Nephron progenitor cell (in vitro differentiated cells): ENCODE measurements at regions not wholly inside any gene's neighbourhood (a gene's known extent, or its start where the extent isn't known, plus 50 kb on each side); places are given as distances from the start of the nearest gene placed in this dataset.

Experiments used
- DNase-seq: peaks from one replicate; pipeline ENCODE4 v3.0.0; 2021
- H3K27ac Mint-ChIP-seq: 2 replicates; pipeline ENCODE4 v1.8.0; 2021; ENCODE audit warnings: mild to moderate bottlenecking, moderate library complexity, mixed read lengths
- H3K27me3 Mint-ChIP-seq: 2 replicates; pipeline ENCODE4 v1.8.0; 2021; ENCODE audit warnings: mild to moderate bottlenecking, low read depth, mixed read lengths; ENCODE audit not compliant: poor library complexity
- H3K36me3 Mint-ChIP-seq: 2 replicates; pipeline ENCODE4 v1.8.0; 2021; ENCODE audit warnings: low read depth, mixed read lengths
- H3K4me1 Mint-ChIP-seq: 2 replicates; pipeline ENCODE4 v1.8.0; 2021; ENCODE audit warnings: mixed read lengths
- H3K4me3 Mint-ChIP-seq: 2 replicates; pipeline ENCODE4 v1.8.0; 2021; ENCODE audit warnings: mild to moderate bottlenecking, moderate library complexity, mixed read lengths
- H3K9me3 Mint-ChIP-seq: 2 replicates; pipeline ENCODE4 v1.8.0; 2021; ENCODE audit warnings: mild to moderate bottlenecking, moderate library complexity, mixed read lengths
- TF ChIP-seq, protein P1 (sequence below): fragments of 200-600 bp; sonication (generic); IDR thresholded peaks from 2 replicates; pipeline ENCODE4 v1.5.0; 2021; ENCODE audit warnings: antibody characterized with exemption

DNA sequence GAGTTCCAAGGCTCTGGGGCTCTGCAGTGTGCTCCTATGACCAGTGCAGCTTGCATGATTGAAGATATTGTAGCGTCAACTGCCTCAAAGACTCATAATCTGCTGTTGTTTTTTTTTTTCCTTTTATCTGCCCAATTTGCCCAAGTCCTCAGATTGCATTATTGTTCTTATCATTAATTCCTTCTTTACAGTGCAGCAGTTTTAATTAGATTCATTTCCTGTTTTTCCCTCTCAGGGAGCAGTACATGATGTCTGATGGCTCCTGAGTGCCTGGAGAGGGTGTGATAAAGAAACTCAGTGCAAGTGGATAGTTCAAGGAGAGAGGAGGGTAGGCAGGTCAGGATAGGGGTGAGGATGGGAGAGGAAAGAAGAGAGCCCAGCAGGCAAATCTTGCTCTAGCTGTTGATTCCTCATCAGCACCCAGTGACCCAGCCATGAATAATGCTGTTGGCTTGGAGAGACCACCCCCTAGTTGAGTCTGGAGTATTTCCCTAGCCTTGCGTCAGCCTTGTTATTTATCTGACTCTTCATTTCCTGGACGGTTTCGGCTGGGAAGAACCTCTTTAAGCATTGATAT lies 219.6 kb upstream of the SESN3 start:
- H3K27ac Mint-ChIP-seq = no peak overlapping the region
- TF ChIP-seq, protein P1, sequence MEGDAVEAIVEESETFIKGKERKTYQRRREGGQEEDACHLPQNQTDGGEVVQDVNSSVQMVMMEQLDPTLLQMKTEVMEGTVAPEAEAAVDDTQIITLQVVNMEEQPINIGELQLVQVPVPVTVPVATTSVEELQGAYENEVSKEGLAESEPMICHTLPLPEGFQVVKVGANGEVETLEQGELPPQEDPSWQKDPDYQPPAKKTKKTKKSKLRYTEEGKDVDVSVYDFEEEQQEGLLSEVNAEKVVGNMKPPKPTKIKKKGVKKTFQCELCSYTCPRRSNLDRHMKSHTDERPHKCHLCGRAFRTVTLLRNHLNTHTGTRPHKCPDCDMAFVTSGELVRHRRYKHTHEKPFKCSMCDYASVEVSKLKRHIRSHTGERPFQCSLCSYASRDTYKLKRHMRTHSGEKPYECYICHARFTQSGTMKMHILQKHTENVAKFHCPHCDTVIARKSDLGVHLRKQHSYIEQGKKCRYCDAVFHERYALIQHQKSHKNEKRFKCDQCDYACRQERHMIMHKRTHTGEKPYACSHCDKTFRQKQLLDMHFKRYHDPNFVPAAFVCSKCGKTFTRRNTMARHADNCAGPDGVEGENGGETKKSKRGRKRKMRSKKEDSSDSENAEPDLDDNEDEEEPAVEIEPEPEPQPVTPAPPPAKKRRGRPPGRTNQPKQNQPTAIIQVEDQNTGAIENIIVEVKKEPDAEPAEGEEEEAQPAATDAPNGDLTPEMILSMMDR = no peak
- no peak overlapping the region for H3K4me3 Mint-ChIP-seq
- H3K9me3 Mint-ChIP-seq = no peaks in the 10 kb centered on the region
- no peaks in the 10 kb centered on the region for H3K27me3 Mint-ChIP-seq
- H3K36me3 Mint-ChIP-seq = no peaks in the 10 kb centered on the region
- no peak for DNase-seq
- H3K4me1 Mint-ChIP-seq = peaks cover 24% of the 10 kb centered on the region

DNA sequence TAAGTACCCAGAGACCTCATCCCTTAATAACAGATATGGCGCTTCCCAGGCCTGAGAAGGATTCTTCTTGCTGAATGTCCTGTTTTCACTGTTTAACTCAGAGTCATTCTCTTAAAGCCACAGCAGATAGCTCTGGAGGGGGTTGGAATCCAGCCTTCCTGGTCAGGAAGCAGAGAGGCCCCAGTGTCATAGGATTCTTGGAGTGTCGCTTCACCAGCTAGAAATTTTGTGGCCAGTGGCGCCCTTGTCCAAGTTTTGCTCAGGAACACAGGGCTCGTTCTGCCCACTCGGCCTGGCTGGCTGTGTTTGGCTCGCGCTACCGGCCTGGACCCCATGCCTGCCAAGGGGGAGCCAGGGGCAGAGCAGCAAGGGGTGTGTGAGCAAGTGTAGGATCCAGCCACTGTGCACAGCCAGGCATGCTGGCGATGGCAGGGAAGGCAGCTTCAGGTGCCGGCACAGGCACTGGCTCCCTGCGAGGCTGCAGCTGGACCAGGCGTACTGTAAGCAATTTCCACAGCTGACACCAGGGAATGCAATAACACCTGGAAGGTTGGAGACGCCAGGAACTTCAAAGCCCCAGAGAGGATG lies 214.8 kb upstream of the SESN3 start:
- no peaks in the 10 kb centered on the region for H3K27me3 Mint-ChIP-seq
- H3K27ac Mint-ChIP-seq = no peak overlapping the region
- TF ChIP-seq, protein P1 = no peak
- no peaks in the 10 kb centered on the region for H3K36me3 Mint-ChIP-seq
- H3K4me3 Mint-ChIP-seq = no peak overlapping the region
- H3K4me1 Mint-ChIP-seq = peaks cover 12% of the 10 kb centered on the region
- H3K9me3 Mint-ChIP-seq = peaks cover 24% of the 10 kb centered on the region
- DNase-seq = no peak

DNA sequence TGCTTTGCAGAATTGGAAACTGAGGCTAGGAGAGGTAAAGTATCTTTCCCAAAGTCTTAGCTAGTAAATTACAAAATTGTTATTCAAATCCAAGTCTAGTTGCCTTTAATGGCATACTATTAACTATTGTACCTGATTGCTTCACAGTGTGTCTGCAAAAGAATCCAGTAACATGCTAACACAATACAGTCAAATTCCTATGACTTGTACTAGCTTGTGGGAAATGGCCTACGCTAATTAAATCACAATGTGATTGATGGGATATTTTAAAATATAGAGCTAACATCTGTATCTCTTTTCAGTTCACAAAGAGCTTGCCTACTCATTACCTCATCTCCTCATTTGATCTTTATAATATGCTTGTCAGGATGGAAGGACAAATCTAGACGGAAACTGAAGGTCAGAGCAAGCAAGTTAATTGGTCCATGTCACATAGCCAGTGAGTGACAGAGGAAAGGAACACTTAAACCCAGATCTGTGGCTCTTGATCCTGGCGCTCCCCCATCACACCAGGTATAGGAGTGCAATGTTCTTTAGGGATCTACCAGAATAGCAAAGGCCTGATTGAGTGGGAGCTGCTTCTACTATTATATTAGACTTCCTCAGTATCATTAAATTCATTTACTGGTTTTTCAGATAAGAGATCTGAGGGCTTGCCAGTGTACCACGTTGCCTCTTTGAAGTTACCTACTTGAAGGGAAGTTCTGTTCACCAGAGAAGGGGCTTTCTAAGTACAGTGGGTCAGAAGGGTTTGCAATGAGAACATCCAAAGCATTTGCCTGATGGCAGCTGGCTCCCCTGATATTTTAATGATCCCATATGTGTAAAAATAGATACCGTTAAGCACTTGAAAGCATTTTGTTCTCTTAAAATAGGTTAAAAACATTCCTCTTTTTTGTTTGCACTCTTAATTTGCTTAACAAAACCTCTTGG lies 213.6 kb upstream of the SESN3 start:
- peaks cover 12% of the 10 kb centered on the region for H3K4me1 Mint-ChIP-seq
- H3K4me3 Mint-ChIP-seq = no peak overlapping the region
- no peak overlapping the region for H3K27ac Mint-ChIP-seq
- H3K27me3 Mint-ChIP-seq = no peaks in the 10 kb centered on the region
- H3K36me3 Mint-ChIP-seq = no peaks in the 10 kb centered on the region
- H3K9me3 Mint-ChIP-seq = peaks cover 24% of the 10 kb centered on the region
- no peak for DNase-seq
- TF ChIP-seq, protein P1 = no peak

DNA sequence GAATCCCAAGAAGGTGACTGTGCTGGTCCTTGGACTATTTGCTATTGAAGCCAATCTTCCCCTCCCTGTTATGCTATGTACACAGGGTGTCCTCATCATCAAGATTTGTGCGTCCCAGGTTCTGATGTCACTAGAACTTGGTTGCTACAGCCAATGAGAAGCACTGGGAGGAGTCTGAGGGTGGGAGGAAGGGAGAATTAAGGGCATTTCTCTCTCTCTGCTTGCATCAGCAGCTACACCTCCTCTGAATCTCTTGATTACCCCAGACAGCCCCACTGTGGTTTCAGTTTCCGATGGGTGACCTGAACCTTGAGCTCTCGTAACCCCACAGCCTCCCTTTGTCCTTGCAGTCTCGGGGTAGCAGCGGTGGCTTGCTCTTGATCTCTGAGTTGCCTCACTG lies 212.4 kb upstream of the SESN3 start:
- Mint-ChIP-seq H3K4me1 (peaks cover 12% of the 10 kb centered on the region), H3K27me3 (no peaks in the 10 kb centered on the region), H3K9me3 (peaks cover 24% of the 10 kb centered on the region), H3K36me3 (no peaks in the 10 kb centered on the region), H3K27ac (no peak overlapping the region), H3K4me3 (no peak overlapping the region)
- TF ChIP-seq, protein P1 = no peak
- no peak for DNase-seq

DNA sequence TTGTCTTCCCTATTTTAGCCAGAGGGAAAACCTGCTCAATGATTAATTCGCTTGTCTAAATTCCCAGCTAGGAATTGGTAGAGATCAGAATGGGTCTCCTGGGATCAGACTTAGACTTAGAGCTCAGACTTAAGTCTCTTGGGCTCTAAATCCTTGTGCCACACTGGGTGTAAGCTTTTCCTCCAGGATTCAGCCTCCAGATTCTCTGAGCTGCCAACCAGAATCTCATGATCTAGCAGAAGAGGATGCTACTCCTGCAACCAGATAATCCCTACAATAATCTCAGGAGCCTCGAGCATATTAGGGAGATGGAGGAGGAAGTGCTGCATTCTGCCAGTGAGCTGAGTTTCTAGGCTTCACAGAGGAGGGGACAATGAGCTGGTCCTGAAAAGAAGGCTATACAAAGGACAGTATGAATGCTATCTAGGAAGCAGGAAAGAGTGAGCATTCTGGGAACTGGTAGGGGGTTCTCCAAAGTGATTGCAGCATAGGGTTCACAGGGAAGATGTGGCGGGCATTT lies 211.6 kb upstream of the SESN3 start:
- TF ChIP-seq, protein P1 = no peak
- no peak overlapping the region for H3K27ac Mint-ChIP-seq
- no peaks in the 10 kb centered on the region for H3K27me3 Mint-ChIP-seq
- H3K36me3 Mint-ChIP-seq = no peaks in the 10 kb centered on the region
- no peak for DNase-seq
- H3K9me3 Mint-ChIP-seq = peaks cover 24% of the 10 kb centered on the region
- H3K4me3 Mint-ChIP-seq = no peak overlapping the region
- H3K4me1 Mint-ChIP-seq = peaks cover 12% of the 10 kb centered on the region
